ENCODE measurements at regions not wholly inside any gene's neighbourhood (a gene's known extent, or its start where the extent isn't known, plus 50 kb on each side); places are given as distances from the start of the nearest gene placed in this dataset.
A peak's percentile ranks its signal among the peaks of the same experiment; 100 is the strongest.

- no peak for DNase-seq (ENCODE audit: low read depth)
These were observed 261.3 kb downstream of the XXYLT1 start for GRCh38 chr3:195009616-195010015.

GRCh38 chr3:195010551-195011100, 260.3 kb downstream of the XXYLT1 start:
- no peak for DNase-seq (ENCODE audit: low read depth)

- DNase-seq (ENCODE audit: low read depth), result no peak
These were observed 259.6 kb downstream of the XXYLT1 start for GRCh38 chr3:195011231-195011834.

- DNase-seq (ENCODE audit: low read depth), result no peak
These were observed 258.9 kb downstream of the XXYLT1 start for GRCh38 chr3:195012100-195012499.

GRCh38 chr3:195012571-195012970, 258.4 kb downstream of the XXYLT1 start:
- DNase-seq (ENCODE audit: low read depth), result no peak

- no peak for DNase-seq (ENCODE audit: low read depth)
These were observed 257.3 kb downstream of the XXYLT1 start for GRCh38 chr3:195013411-195014361.

GRCh38 chr3:195015021-195015420, 255.9 kb downstream of the XXYLT1 start:
- peak; percentile 86 for DNase-seq (ENCODE audit: low read depth)

- DNase-seq (ENCODE audit: low read depth), result no peak
These were observed 253.8 kb downstream of the XXYLT1 start for GRCh38 chr3:195017151-195017550.

Measured in Daoy (cell line).